NCI-H1417 (cell line): ENCODE measurements at regions not wholly inside any gene's neighbourhood (a gene's known extent, or its start where the extent isn't known, plus 50 kb on each side); places are given as distances from the start of the nearest gene placed in this dataset.

ENCODE experiments used
- DNase-seq, 3 experiments: peaks; one replicate each; lab custom pipeline; 2025; lab: John Stamatoyannopoulos, UW

DNA sequence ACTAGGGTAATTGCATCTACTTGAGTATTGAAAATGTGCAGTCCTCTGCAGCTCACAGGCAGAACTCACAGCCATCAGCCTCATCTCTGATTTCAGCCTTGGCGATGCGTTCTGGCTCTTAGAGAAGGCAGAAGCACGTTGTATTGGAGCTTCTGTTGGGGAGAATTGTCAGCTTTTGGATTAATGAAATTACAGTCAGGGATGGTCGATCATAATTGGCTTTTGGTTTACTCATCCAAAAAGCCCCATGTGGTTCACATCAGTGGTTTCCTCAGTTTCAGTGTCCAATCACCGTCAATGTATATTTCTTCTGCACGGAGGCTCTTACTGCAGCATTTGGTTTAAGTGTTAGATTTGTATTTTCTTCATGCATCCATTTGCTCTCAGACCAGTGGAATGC lies 218.5 kb upstream of the SOX11 start:
- peak in 1 of 3 experiments; percentile 54 for DNase-seq

GRCh38 chr2:5474716-5475115 lies 217.5 kb upstream of the SOX11 start:
- peak in 1 of 3 experiments; percentile 94 for DNase-seq

DNA sequence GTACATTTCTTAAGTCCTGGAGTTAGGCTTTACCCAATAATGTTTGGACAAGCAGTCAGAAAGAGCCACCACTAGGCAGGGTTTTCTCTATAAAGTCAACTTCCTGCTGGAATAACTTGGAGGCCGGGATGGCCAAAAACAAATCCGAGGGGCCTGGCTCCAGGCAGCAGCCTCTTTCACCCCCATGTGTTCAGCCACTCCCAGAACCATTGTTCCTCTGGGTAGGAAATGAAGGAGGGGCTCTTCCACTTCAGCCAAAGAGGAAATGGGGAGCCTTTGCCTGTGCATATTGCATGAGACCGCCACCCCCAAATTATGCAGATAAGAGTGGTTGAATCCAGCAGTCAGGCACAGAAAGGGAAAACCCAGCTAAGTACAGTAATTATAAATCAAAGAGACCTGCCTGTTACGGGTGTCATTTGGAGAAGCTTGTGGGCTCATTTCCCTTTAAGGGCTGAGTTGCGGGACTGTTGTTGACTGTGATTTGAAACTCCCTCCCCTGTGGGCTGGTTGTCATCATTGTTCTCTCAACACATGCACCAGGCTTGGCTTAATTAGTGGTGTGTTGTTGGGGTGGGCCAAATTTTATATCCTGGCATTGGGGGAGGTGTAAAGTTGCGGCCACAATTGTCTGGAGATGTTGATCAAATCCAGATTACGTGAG lies 212.8 kb upstream of the SOX11 start:
- peak; percentile 28 to 83 (median 32) for DNase-seq

DNA sequence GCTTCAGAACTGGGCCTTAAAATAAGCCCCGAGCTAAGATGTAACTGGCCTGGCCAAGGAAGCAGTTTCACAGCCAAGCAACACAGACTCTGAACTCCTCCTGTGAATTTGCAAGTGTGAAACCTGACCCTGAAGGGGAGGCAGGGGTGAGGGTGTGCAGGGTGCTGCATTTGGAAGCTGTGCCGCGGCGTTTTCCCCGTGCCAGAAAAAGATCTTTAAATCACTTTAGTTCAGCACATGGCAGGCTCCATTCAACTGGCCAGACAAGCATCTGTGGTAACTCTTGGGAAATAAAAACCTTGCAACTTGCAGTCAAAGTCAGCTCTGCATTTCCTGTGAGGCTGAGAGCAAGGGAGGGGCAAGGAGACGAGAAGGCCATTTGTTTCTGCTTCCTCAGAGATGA lies 209.3 kb upstream of the SOX11 start:
- DNase-seq, result peak in 1 of 3 experiments; percentile 77

DNA sequence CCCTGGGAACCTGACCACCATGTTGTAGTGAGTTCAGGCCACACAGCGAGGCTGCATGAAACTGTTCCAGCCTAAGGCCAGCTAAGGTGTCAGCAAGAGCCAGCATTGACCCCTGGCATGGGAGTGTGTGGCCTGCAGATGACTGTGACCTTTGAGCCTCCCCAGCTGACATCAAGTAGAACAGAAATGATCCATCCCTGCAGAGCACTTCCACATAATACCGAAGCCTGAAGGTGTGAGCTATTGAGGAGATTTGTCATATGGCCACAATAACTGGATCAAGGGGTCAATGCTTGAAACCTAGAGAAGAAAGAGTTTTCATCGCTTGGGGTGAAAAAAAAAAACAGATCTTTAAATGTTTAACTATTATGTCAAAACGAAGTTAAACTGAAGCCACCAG lies 207.3 kb upstream of the SOX11 start:
- DNase-seq, result no peak

GRCh38 chr2:5491523-5491922 lies 200.7 kb upstream of the SOX11 start:
- DNase-seq, result no peak

- no peak for DNase-seq
Observed at GRCh38 chr2:5493256-5493655, 198.9 kb upstream of the SOX11 start.

GRCh38 chr2:5494212-5494611 lies 198.0 kb upstream of the SOX11 start:
- DNase-seq, result no peak

GRCh38 chr2:5495586-5495985 lies 196.6 kb upstream of the SOX11 start:
- no peak for DNase-seq

GRCh38 chr2:5497874-5498273 lies 194.3 kb upstream of the SOX11 start:
- DNase-seq, result no peak

DNA sequence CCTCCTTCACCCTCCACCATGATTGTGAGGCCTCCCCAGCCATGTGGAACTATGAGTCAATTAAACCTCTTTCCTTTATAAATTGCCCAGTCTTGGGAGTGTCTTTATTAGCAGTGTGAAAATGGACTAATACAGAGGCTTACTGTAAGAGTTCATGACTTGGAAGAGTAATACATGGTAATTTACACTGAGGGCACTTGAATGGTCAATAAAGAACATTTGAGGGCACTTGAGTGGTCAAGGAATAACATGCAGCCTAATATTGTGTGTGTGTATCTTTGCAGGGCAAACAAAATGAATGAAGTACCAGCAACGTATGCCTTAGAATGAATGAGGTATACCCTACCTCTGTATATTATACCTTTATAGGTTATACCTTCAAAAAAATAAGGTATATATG lies 190.4 kb upstream of the SOX11 start:
- peak in 1 of 3 experiments; percentile 38 for DNase-seq

DNA sequence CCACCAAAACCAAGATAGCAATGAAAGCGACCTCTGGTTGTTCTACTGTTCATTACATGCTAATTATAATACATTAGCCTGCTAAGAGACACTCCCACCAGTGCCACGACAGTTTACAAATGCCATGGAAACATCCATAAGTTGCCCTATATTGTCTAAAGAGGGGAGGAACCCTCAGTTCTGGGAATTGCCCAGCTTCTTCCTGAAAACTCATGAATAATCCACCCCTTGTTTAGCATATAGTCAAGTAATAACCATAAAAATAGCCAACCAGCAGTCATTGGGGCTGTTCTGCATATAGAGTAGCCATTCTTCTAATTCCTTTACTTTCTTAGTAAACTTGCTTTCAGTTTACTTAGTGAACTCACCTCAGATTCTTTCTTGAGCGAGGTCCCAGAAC lies 189.8 kb upstream of the SOX11 start:
- DNase-seq, result no peak

DNA sequence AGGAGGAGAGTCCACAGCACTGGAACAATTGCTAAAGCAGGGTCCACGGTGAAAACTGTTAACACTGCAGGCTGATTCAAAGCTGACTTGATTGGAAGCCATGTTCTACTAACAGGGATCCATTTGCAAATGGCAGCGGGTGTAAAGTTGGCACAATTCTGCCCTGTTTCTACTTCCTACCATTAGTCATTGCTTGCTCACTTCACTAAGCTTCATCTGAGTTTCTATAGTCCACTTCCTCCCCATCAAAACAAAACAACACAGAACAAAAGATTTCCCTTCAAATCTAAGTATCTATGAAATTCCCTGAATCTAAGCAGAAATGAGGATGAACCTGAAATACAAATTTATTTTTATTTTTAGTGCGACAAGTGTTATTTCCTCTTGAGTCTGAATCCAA lies 187.4 kb upstream of the SOX11 start:
- no peak for DNase-seq

GRCh38 chr2:5507367-5507766 lies 184.8 kb upstream of the SOX11 start:
- peak in 2 of 3 experiments; percentile 21 to 38 for DNase-seq

DNA sequence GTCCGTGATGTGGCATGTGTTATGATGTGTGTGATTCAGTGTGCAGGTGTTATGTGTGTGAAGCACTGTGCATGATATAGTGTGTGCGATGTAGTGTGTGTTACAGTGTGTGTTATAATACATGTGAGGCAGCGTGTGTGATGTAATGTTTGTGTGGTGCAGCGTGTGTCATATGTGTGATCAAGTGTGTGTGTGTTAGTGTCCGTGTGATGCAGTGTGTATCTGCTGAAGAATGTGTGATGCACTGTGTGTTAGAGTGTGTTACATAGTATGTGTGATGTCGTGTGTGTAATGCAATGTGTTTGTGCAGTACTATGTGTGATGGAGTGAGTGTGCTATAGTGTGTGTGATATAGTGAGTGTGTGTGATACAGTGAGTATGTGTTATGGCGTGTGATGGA lies 182.8 kb upstream of the SOX11 start:
- no peak for DNase-seq

GRCh38 chr2:5510082-5510481 lies 182.1 kb upstream of the SOX11 start:
- DNase-seq, result no peak

GRCh38 chr2:5515693-5516092 lies 176.5 kb upstream of the SOX11 start:
- no peak for DNase-seq

- peak in 1 of 3 experiments; percentile 30 for DNase-seq
Observed at GRCh38 chr2:5519286-5519685, 172.9 kb upstream of the SOX11 start.

GRCh38 chr2:5520463-5520972 lies 171.7 kb upstream of the SOX11 start:
- peak in 1 of 3 experiments; percentile 23 for DNase-seq

DNA sequence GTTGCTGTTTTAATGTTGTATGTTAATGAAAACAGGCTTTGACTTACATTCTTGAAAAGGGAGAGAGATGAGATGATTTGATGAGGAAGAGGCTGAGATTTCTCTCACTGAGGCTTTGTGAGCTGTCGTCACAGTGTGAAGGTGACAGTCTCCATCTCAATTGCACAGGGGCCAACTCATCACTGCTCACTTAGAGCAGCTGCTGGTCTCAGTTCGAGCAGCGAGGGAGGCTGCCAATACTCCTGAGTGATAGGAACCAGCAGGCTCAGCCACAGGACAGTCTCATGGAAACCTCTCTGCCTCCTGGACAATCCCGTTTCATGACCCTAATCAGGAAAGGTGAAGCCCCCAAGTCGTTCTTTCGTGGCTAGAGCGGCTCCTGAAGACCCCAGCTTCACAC lies 170.7 kb upstream of the SOX11 start:
- no peak for DNase-seq

GRCh38 chr2:5524551-5524950 lies 167.6 kb upstream of the SOX11 start:
- no peak for DNase-seq

DNA sequence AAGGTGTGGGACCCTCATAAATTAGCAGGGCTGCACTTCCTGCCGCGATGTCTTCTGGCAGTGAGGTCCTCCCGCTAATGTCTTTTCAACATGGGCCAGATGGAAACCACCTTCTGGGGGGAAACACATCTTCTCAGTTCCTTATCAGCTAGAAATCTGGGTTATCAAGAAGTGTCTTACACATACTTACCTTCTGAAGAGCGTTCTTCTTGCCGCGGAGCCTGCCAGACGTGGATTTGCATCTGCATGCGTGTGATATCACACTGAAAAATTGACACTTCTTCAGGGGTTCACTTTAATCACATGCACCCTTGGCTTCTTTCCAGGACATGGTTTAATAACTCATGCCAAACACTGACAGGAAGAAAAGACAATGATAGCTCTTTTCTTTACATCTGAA lies 163.5 kb upstream of the SOX11 start:
- DNase-seq, result peak in 1 of 3 experiments; percentile 32

GRCh38 chr2:5530011-5530696 lies 162.0 kb upstream of the SOX11 start:
- no peak for DNase-seq

- peak in 1 of 3 experiments; percentile 44 for DNase-seq
Observed at GRCh38 chr2:5535301-5535700, 156.9 kb upstream of the SOX11 start.
